ENCODE measurements at regions not wholly inside any gene's neighbourhood (a gene's known extent, or its start where the extent isn't known, plus 50 kb on each side); places are given as distances from the start of the nearest gene placed in this dataset.

DNA sequence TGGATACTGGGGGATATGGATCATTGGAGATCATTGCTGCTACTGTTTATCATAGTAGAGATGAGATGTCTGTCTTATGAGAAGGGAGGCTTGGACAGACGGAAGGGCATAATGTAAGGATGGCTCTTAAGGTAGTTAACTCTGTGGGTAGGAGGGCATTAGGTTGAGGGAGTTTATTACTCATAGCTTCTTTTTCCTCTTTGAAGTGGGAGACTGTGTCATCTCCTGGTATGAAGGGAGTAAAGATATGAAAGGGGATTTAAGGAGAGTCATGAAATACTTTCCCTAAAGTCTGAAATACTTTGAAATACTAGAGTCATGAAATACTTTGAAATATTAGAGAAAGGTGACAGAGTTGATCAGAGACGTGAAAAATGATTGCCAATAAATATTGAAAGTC, 255.5 kb upstream of the PITX2 start:
- DNase-seq (ENCODE audit: extremely low read depth, low read depth, low spot score) = no peak

DNA sequence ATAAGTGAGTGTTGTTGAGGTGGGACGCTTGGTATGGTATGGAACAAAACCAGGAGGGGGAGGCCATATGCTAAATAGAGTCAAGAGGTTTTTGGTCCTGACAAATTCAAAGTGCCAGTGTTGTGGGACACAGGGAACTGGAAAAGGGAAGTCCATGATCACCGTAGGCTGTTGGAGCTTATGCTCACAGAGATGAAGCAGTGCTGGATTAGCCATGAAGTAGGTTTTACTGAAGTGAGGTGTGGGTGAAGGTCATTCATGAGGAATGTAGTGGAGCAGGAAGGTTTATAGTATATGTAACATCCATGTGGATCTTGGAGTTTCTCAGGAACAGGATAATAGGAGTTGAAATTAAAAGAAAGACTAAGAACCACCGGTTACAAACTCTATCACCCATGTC, 256.1 kb upstream of the PITX2 start:
- DNase-seq (ENCODE audit: extremely low read depth, low read depth, low spot score) = no peak

DNA sequence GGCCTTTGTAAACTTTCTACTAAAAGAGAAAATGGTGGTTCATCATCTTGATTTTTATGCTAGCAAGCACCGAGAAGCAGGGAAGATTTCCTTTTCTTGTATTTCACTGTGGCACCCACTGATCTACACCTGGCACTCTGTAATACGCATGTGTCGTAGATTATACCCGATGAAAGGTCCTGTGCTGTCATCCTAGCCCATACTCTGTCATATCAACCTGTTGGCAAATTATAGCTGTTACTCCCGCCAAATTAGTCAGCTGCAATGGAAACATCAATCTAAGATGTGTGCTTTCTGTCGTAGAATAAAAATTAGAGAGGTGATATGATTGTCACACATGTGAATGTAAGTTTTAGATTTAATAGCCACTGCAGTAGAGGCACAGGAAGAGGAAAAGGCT, 263.4 kb upstream of the PITX2 start:
- no peak for DNase-seq (ENCODE audit: extremely low read depth, low read depth, low spot score)

DNA sequence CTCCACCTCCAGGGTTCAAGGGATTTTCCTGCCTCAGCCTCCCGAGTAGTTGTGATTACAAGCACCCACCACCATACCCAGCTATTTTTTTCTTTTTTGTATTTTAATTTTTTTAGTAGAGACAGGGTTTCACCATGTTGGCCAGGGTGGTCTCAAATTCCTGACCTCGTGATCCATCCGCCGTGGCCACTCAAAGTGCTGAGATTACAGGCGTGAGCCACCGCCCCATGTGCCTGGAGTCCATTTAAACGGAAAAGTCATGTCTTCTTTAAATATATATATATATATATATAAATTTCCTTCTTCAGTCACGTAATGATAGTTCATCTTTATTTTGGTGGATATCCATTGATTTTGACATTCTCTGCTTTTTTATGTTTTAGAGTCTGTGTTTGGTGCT, 264.0 kb upstream of the PITX2 start:
- DNase-seq (ENCODE audit: extremely low read depth, low read depth, low spot score) = no peak

DNA sequence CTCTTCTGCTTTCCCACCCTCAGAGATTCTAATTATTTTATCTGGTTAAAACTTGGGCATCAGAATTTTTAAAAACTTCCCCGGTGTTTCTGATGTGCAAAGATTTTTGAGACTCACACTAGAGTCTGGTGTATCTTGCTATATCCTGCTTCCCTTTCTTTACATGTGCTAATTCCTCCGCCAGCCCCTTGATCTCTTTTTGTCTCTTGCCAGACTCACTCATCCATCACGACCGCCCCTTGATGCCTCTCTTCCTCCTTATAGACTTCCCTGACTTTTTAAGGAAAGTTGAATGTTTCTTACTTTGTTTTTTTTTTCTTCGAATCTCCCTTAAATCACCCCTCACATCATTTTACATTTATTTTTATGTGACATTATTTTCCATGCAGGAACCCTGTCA, 274.9 kb upstream of the PITX2 start:
- no peak for DNase-seq (ENCODE audit: extremely low read depth, low read depth, low spot score)

DNA sequence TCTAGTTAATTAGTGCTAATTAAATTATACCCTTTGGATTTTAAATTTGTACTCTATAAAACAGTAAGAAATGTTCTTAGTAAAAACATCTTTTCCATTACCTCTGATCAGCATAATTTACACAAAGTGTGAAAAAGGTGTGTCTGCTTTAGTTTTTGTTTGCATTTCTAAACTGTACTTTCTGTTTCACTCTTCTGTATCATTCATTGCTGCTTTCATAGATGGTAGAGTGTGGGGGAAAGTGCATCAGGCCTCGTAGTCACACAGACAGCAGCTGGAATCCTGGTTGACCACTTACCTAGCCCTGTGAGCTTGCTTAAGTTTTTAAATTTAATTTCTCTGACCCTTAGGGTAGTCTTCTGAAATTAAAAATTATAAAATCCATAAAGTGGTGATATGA, 275.4 kb upstream of the PITX2 start:
- no peak for DNase-seq (ENCODE audit: extremely low read depth, low read depth, low spot score)

DNA sequence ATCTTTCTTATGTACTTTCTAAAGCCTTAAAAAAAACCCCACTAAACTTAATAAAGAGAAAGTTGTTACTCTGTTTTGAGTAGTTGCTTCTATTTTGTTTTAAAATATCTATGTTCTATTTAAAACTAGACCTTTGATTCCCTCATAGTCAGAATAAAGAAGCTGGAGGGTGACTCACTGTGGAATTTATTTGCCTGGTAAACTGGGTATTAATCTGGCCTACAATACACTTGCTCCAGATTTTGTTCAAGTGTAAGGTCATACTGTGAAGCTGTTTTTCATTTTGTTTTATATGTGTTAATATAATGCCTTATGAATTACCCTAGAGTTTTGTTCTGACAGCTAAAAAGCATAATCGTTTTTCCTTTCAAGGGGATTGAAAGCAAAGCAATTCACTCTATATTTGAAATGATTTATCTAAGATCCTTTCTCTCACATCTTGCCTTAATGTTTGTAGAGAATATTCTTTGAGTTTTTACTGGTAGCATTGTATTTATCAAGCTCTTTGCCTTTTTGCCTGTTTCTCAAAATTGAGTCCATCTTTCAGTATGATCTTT, 277.4 kb upstream of the PITX2 start:
- DNase-seq (ENCODE audit: extremely low read depth, low read depth, low spot score) = no peak

DNA sequence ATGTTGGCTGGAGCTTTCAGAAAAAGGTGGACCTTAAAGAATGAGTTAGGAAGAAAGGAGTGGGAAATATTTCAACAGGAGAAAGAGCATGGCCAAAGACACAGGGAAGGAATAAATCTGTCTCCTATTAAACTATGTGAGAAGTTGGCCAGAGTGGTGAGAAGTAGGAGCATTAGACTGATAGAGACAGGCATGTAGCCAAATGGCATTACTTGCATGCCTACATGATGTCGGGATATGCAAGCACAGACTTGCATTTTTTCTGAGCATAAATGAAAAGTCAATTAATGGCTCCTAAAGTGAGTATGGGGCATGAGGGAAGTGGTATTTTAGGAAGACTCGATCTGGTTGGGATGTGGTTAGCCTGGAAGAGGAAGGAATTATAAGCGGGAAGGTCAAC, 279.6 kb upstream of the PITX2 start:
- no peak for DNase-seq (ENCODE audit: extremely low read depth, low read depth, low spot score)

DNA sequence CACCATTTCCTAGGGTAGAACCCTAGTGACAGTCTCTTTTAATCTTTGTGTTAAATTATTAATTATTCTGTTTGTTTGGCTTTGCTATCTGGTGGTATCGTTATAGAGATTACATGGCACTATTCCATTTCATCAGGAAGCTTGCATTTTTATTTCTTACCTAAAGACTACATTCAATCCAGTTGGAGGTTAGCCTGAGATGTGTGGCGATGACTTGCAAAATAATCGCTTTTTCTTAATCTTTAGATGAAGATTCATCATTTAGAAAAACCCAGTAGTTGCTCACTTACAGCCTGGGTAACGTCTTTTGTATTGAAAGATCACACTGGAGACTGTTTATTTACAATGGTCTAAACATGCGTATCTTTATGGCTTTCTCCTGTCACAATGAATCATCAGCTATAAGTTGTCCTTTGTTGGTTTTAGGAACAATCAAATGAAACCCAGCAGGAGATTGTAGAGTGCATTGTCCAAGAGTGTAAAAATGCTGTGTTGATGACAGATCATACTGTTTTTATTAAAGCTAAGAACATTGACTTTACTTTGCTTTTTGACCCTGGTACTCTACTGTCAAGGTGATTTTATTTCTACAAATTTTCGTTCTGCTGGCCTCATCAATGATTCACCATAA, 281.7 kb upstream of the PITX2 start:
- DNase-seq (ENCODE audit: extremely low read depth, low read depth, low spot score) = no peak

DNA sequence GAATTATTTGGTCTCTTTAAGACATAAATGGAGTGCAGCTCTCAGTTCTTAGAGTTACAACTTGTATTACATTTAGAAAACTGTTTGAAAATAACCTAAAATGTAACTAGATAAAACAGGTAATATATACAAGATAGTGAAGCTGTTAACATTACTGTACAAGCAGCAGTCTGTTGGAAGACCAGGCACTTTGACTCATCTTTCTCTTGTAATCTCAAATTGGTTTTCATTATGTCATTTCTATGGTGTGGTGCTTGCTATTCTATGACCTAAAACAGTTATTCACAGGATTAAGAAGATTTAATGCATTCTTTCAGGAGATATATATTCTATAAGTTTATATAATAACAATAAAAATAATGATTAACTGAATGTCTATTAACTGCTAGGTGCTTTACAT, 282.5 kb upstream of the PITX2 start:
- DNase-seq (ENCODE audit: extremely low read depth, low read depth, low spot score) = no peak

DNA sequence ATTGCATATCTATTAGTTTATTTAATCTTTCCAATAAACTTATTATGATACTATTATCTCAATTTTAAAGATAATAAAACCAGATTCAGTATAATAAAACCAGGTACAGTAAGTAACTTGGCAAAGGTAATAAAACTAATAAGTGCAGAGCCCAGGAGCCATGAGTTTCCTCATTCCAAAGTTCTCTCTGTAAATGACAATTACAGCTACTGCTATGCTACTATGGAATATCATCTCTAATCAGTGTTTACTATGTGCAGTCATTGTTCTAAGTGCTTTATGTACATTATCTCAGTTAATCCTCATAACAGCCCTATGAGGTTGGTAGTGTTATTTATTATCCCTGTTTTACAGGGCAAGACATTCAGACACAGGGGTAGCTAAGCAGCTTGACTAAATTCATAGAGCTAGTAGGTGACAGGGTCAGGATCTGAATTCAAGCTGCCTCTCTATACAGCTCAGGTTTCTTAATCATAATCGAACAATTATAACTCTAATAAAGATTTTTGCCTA, 285.0 kb upstream of the PITX2 start:
- no peak for DNase-seq (ENCODE audit: extremely low read depth, low read depth, low spot score)

DNA sequence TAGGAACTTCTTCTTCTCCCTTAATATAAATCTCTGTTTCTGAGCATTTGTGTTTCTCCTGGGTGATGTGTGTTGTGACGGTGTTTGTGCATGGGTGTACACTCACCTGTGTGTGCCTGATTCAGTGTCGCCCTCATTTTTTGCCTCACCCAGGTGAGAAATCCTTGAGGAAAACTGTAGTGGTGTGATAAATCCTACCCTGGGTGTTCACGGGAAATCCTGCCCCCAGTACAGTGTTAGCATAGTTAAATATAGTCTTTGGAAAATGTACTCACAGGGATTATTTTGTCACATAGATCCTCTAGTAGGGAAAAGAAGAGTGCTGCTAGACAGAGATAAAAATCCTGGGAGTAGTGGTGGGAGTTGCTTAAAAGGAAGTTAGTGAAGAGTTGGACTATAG, 291.9 kb upstream of the PITX2 start:
- DNase-seq (ENCODE audit: extremely low read depth, low read depth, low spot score) = no peak

DNA sequence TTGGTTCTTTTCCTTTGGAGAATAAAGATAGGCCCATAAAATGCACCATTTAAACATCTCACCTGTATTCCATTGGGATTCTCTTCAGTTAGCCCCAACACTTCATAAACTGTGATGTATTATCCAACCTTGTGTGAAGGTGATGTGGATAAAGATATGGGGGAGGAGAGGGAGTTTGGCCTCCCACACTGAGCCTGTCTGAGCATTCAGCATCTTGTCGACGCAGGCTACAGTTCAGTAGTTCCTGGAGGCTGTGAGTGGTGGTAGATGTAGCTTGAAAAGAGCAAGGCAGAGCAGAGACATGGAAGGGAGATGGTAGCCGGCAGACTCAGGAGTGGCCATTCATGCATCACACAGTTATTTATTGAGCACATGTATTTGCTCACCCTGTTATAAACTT, 292.4 kb upstream of the PITX2 start:
- DNase-seq (ENCODE audit: extremely low read depth, low read depth, low spot score) = no peak

DNA sequence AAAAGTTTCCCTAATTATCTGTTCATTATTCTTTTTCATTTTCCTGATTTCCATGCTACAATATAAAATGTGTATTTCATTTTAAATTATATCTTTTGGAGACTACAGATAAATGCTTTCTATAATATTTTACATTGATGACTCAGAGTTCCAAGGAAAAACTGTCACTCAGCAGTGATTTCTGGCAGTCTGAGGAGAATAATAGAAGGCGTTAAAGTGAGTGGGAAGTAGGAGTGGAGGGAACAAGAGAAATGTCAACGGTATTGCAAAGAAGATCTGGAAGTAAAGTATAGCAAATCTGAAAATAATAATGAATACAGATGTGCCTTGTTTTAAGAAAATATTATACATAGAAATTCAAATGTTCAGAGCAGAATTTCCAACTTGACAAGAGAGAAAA, 293.6 kb upstream of the PITX2 start:
- DNase-seq (ENCODE audit: extremely low read depth, low read depth, low spot score) = no peak

DNA sequence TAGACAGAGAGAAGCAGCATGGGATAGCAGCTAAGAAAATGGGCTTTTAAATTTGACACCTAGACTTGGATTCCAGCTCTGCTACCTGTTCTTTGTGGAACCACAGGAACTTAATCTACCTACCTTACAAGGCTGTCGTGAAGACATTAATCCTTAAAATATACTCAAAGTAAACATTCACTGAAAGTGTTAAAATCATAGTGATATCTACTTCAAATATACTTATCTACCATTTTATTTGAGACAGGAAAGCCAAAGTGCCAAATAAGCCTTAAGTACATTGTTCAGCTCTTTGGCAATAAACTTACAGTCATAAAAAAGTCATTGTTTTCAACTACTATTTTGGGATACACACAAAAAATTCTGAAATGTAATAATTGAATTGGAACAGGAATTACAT, 295.0 kb upstream of the PITX2 start:
- no peak for DNase-seq (ENCODE audit: extremely low read depth, low read depth, low spot score)

DNA sequence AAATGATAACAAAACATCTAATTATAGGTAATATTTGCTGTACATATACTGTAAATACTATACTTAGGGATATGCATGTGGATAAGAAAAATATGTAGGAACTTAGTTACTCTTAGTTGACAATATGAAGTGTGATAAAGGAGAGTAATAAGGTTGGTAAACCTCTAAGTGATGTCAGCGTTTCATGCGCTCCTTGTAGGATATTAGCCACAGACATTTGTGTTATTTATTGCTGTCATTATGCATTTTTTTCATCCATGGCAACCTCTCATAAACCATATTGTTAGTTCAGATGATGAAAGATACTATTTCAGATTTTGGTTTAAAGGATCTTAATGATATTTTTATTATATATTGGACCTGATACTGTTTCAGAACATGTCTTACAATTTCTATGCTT, 298.1 kb upstream of the PITX2 start:
- no peak for DNase-seq (ENCODE audit: extremely low read depth, low read depth, low spot score)

DNA sequence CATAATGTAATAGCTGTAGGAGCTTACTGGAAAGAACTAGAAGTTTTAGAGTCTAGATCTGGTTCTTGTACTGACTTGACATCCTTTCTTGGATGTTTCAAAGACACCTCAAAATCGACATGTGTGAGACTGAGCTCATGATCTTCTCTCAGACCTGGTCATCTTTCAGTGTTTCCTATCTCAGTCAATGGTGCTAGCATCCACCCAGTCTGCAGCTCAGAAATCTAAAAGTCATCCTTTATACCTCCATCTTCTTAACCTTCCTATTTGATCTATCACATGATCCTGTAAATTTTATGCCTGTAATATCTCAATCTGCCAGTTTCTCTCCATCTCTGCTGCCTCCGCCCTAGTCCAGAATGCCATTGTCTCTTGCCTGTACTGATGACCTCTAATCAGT, 301.9 kb upstream of the PITX2 start:
- DNase-seq (ENCODE audit: extremely low read depth, low read depth, low spot score) = no peak

DNA sequence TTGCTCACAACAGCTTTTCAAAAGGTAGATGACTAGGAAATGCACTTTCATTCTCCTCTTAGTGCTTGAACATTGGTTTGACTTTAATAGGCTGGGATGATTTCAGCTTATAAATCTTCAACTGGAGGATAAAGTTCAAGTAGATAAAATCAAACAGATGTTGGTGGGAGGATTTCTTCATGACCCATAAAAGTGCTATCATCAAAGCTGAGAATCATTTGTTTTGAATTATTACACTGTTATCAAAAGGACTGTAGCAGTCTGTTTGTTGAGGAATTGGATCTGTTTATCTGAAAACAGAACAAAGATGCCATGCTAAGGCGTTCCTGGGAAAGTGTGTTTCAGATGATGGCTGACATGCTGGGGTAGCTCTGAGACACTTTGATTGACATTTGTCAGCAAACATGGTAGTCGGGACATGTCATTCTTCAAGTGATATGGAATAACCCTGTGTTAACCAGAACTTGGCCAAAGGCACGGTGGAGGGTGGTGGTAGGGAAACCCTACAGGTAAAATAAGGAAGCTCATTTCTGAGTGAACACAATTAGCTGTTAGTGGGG, 304.0 kb upstream of the PITX2 start:
- no peak for DNase-seq (ENCODE audit: extremely low read depth, low read depth, low spot score)

DNA sequence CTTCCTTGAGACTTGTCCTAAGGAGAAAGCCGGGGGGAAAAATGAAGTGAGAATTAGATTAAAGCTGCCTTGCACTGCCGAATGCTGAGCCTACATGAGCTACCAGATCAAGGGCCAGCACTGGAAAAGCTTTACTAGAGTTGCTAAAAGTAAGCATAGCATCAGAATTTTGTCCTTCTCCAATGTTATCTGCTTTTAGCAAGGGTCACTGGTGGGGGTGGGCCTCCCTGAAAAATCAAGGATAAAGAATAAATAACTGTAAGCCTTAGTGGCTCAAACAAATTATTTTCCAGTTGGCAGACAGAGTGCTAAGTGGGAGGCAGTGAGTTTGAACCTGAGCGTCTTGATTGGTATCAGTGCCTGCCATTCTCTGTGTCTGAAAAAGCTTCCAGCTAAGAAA, 310.5 kb upstream of the PITX2 start:
- no peak for DNase-seq (ENCODE audit: extremely low read depth, low read depth, low spot score)

DNA sequence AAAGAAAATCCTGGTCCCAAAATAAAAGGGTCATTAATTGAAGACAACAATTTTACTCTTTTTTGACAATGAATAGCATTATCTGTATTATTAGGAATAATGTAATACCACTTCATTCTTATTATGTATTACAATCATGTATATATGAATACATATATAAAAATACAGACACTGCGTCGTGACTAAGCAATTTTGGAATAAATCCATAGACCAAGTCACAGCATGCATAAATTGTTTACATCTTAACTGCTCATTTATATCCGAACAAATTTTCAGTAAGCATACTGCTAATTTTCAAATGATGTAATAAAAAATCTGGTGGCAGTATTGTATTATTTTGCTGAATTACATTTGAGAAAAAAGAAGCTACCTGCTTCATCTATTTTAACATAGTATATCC, 321.6 kb upstream of the PITX2 start:
- DNase-seq (ENCODE audit: extremely low read depth, low read depth, low spot score) = no peak

DNA sequence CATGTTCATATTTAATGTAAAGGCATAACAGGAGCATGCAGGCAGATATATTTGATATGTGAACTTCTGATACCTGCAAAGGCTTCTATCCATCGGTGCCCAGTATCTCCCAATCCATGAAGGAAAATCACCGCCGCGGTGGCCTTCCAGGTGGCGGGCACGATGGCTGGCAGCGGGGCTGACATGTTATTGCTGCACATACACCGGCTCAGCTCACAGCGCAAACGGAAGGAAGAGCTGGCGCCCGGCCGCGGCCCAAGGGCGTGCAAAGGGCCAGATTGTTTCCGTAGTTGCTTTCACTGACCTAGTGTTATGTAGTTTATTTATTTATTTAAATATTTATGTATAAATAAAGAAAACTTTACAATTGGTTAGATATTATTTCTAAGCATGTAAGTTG, 322.7 kb upstream of the PITX2 start:
- DNase-seq (ENCODE audit: extremely low read depth, low read depth, low spot score) = no peak

DNA sequence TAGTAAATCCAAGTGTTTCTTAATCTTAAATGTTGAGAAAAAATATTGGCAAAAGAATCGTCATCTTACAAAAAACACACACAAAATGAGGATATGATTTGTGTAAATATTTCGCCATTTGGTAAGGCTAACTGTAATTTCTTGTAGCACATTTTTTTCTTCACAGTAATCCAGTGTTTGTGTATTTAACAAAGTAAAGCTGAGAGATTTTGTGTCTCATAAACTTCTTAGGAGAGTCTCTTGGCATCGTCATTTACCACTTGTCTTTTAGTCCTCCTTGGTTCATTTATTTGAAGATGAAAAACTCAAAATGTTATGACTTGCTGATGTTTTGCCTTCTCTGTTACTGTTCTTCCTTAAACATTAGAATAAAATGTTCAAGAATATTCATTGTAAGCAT, 326.7 kb upstream of the PITX2 start:
- DNase-seq (ENCODE audit: extremely low read depth, low read depth, low spot score) = no peak

DNA sequence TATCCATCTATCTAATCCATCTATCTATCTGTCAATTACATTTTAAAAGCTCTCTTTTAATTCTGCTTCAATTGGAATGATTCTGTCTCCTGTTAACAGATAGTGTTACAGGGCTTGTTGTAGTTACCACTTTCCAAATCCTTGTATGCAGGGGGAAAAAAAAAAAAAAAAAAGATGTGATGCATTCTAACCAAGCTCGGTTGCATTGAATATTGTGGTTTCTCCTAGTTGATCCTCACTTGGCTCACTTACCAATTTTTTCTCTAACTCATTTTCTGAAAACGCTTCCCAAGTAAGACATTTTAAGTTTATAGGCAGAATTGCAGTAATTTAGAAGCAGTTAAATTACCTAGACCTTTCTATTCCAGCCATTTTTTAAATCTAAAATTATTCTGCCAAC, 327.9 kb upstream of the PITX2 start:
- no peak for DNase-seq (ENCODE audit: extremely low read depth, low read depth, low spot score)

Measured in glomerular endothelial cell (primary cell).